A673 (cell line): ENCODE measurements at regions not wholly inside any gene's neighbourhood (a gene's known extent, or its start where the extent isn't known, plus 50 kb on each side); places are given as distances from the start of the nearest gene placed in this dataset.
"Not testable (repeated sequence)": the region's sequence is repeated elsewhere in the genome, so short reads cannot be mapped to it uniquely, and the experiment has no call there.

Experiments used
- BruUV-seq: library from RNA; stranded (reverse); fragments of 400-500 nt; replicated peaks from 2 replicates; lab custom pipeline; 2021; lab: Mats Ljungman, UMichigan
- CTCF ChIA-PET: fragments of 300-600 bp; sonication (Branson Sonifier 250); formaldehyde crosslinking; loops from one replicate; lab custom pipeline; 2022; ENCODE audit warnings: antibody characterized with exemption; lab: Charles Lee
- POLR2A ChIA-PET: fragments of 300-600 bp; sonication (Branson Sonifier 250); formaldehyde crosslinking; loops from one replicate; lab custom pipeline; 2022; ENCODE audit warnings: antibody characterized with exemption; ENCODE audit not compliant: low non-redundant PET; lab: Charles Lee
- DNase-seq: peaks from one replicate; pipeline ENCODE4 v3.0.0-alpha.2; 2015; ENCODE audit warnings: low spot score
- H3K27ac ChIP-seq: fragments of 200-600 bp; sonication (generic); 2 replicates; pipeline ENCODE4 v1.5.1; 2016; ENCODE audit warnings: mixed run types, low read depth, mild to moderate bottlenecking, mixed read lengths, antibody characterized with exemption, low read length; ENCODE audit not compliant: poor library complexity, severe bottlenecking
- H3K27me3 ChIP-seq: fragments of 200-600 bp; sonication (generic); replicated peaks from 2 replicates; pipeline ENCODE4 v1.6.1; 2017; ENCODE audit warnings: mixed run types, low read depth, mild to moderate bottlenecking, mixed read lengths, antibody characterized with exemption, low read length; ENCODE audit not compliant: insufficient read depth, poor library complexity
- H3K36me3 ChIP-seq: fragments of 200-600 bp; sonication (generic); 2 replicates; pipeline ENCODE4 v1.6.1; 2016; ENCODE audit warnings: mixed run types, mild to moderate bottlenecking, mixed read lengths, antibody characterized with exemption, low read length; ENCODE audit not compliant: insufficient read depth, poor library complexity, severe bottlenecking
- H3K4me1 ChIP-seq: fragments of 200-600 bp; sonication (generic); 2 replicates; pipeline ENCODE4 v1.6.1; 2017; ENCODE audit warnings: mixed run types, mild to moderate bottlenecking, mixed read lengths, antibody characterized with exemption, low read length; ENCODE audit not compliant: insufficient read depth, poor library complexity, severe bottlenecking
- H3K4me3 ChIP-seq: fragments of 200-600 bp; sonication (generic); 2 replicates; pipeline ENCODE4 v1.5.1; 2016; ENCODE audit warnings: low read depth, mixed run types, mild to moderate bottlenecking, mixed read lengths, low read length; ENCODE audit not compliant: poor library complexity, severe bottlenecking
- H3K9me3 ChIP-seq: fragments of 200-600 bp; sonication (generic); 2 replicates; pipeline ENCODE4 v1.6.1; 2016; ENCODE audit warnings: mixed run types, low read depth, mild to moderate bottlenecking, mixed read lengths, antibody characterized with exemption, low read length; ENCODE audit not compliant: poor library complexity, severe bottlenecking
- EZH2 ChIP-seq: fragments of 200-600 bp; sonication (generic); IDR thresholded peaks from 2 replicates; pipeline ENCODE4 v1.6.1; 2017; ENCODE audit warnings: borderline replicate concordance, low read depth, mild to moderate bottlenecking, mixed read lengths, antibody characterized with exemption, low read length; ENCODE audit not compliant: poor library complexity, severe bottlenecking
- intact Hi-C: fragments of 100-400 bp; cut with micrococcal nuclease; formaldehyde crosslinking; loops from one replicate; pipeline ENCODE4 v1.10.0; 2022; ENCODE audit not compliant: unreplicated experiment
- TF ChIP-seq, protein P1 (sequence below): fragments of 300-800, 200-600 bp; sonication (generic); conservative IDR thresholded peaks from 2 replicates; pipeline ENCODE4 v1.5.1; 2017; ENCODE audit warnings: low read depth, mild to moderate bottlenecking, antibody characterized with exemption, low read length, moderate library complexity, mixed read lengths

GRCh38 chr9:31415164-31415563 lies 969.3 kb upstream of the ACO1 start:
- DNase-seq = no peak
- Histone ChIP-seq H3K27ac (no peak overlapping the region), H3K36me3 (no peaks in the 10 kb centered on the region), H3K4me1 (no peaks in the 10 kb centered on the region), H3K4me3 (no peak overlapping the region), H3K27me3 (no peaks in the 10 kb centered on the region), H3K9me3 (no peaks in the 10 kb centered on the region)
- intact Hi-C loops = no loop called here
- ChIA-PET CTCF (interaction anchor here (0.6 kb wide), 2 partner anchors 9 to 274 kb away, joined by 3 to 4 read pairs; no protein-coding TSS in a partner anchor), POLR2A (interaction anchor here (0.6 to 0.7 kb wide), 3 partner anchors 10 to 70 kb away, joined by 6 to 7 read pairs (median 7); no protein-coding TSS in a partner anchor)
- BruUV-seq = no TSS peak
- TF ChIP-seq, protein P1, sequence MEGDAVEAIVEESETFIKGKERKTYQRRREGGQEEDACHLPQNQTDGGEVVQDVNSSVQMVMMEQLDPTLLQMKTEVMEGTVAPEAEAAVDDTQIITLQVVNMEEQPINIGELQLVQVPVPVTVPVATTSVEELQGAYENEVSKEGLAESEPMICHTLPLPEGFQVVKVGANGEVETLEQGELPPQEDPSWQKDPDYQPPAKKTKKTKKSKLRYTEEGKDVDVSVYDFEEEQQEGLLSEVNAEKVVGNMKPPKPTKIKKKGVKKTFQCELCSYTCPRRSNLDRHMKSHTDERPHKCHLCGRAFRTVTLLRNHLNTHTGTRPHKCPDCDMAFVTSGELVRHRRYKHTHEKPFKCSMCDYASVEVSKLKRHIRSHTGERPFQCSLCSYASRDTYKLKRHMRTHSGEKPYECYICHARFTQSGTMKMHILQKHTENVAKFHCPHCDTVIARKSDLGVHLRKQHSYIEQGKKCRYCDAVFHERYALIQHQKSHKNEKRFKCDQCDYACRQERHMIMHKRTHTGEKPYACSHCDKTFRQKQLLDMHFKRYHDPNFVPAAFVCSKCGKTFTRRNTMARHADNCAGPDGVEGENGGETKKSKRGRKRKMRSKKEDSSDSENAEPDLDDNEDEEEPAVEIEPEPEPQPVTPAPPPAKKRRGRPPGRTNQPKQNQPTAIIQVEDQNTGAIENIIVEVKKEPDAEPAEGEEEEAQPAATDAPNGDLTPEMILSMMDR = no peak
- TF ChIP-seq EZH2 = no peak

- Histone ChIP-seq H3K9me3 (no peaks in the 10 kb centered on the region), H3K27me3 (no peaks in the 10 kb centered on the region), H3K27ac (no peak overlapping the region), H3K4me1 (no peaks in the 10 kb centered on the region), H3K36me3 (no peaks in the 10 kb centered on the region), H3K4me3 (no peak overlapping the region)
- CTCF ChIA-PET = no interaction called here
- no peak for DNase-seq
- BruUV-seq = no TSS peak
- POLR2A ChIA-PET = no interaction called here
- intact Hi-C loops = no loop called here
- no peak for TF ChIP-seq EZH2
- TF ChIP-seq, protein P1 = no peak
These were observed 966.0 kb upstream of the ACO1 start for GRCh38 chr9:31418419-31418818.

DNA sequence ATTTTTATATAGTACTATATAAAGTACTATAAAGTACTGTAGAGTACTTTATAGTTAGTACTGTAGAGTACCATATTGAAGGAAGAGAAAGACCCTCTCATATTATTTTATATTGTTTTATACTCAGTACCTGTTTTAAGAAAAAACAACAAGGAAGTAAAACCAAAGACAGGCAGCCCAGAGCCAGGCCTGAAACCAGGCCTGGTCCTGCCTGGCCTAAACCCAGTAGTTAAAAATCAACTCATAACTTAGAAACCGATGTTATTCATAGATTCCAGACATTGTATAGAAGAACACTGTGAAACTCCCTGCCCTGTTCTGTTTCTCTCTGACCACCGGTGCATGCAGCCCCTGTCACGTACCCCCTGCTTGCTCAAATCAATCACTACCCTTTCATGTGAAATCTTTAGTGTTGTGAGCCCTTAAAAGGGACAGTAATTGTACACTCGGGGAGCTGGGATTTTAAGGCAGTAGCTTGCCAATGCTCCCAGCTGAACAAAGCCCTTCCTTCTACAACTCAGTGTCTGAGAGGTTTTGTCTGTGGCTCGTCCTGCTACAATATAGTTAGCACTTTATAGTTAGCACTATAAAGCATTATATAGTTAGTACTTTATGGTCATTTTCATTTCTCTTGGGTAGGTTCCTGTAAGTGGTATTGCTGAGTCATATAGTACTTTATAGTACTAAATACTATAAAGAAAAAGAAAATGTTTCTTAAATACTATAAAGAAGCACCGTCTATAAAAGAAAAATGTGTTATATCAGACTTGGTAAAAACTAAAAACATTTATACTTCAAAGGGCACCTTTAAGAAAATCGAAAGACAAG lies 940.6 kb upstream of the ACO1 start:
- H3K4me1 ChIP-seq, intact Hi-C loops, CTCF ChIA-PET, H3K9me3 ChIP-seq, DNase-seq, H3K27me3 ChIP-seq, H3K27ac ChIP-seq, H3K36me3 ChIP-seq, POLR2A ChIA-PET, BruUV-seq, H3K4me3 ChIP-seq: not testable (repeated sequence)
